Lower leg skin (tissue), 4 donors: ENCODE measurements at regions not wholly inside any gene's neighbourhood (a gene's known extent, or its start where the extent isn't known, plus 50 kb on each side); places are given as distances from the start of the nearest gene placed in this dataset.

Experiments
- DNase-seq, 2 donors: peaks; one replicate each; pipeline ENCODE4 v3.0.0-alpha.2; 2019; ENCODE audit warnings: low spot score in 2 of 2
- H3K4me3 ChIP-seq: fragments of 200-600 bp; sonication (generic); 2 replicates; pipeline ENCODE4 v1.5.1; 2017; ENCODE audit warnings: mild to moderate bottlenecking, low read depth; ENCODE audit not compliant: poor library complexity, severe bottlenecking
- POLR2A ChIP-seq, 2 donors: fragments of 450-650 bp; IDR thresholded peaks; one replicate each; pipeline ENCODE4 v1.6.1; 2016 to 2017; ENCODE audit warnings: antibody characterized with exemption in 2 of 2, mild to moderate bottlenecking in 1 of 2, moderate library complexity in 1 of 2
- WGBS, 2 donors: methylation state at CpG; one replicate each; pipeline ENCODE4 v1.1.5; 2018; 5-methylcytosine and 5-hydroxymethylcytosine counted together
- intact Hi-C: fragments of 100-400 bp; cut with DNase I; formaldehyde crosslinking; loops from one replicate; pipeline ENCODE4 v1.15.0; 2023; ENCODE audit warnings: low total_unique reads
- TF ChIP-seq, protein P1 (sequence below), 3 donors: fragments of 450-650 bp; IDR thresholded peaks; one replicate each; pipeline ENCODE4 v1.5.1; 2016; ENCODE audit warnings: antibody characterized with exemption in 3 of 3, mild to moderate bottlenecking in 3 of 3, moderate library complexity in 2 of 3

DNA sequence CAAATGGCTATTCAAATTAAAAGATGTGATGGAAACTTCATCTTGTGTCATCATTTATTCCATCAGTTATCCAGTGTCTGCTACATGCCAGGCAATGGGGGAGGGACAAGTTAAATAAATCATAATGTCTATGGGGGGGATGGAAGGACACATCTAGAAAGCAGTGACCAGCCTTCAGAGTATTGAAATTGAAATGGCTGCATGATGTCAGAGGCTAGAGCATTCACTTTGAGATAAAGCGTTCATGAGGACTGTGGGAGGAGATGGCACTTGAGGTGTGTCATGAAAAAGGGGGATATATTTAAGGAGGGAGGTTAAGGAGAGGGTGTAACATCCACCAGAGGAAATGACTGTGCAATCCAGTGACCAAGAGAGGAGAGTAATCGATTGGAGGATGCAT lies 50.6 kb downstream of the SLIT2 start:
- TF ChIP-seq POLR2A (IDR thresholded peaks at IDR 0.05) = no peak
- TF ChIP-seq, protein P1, sequence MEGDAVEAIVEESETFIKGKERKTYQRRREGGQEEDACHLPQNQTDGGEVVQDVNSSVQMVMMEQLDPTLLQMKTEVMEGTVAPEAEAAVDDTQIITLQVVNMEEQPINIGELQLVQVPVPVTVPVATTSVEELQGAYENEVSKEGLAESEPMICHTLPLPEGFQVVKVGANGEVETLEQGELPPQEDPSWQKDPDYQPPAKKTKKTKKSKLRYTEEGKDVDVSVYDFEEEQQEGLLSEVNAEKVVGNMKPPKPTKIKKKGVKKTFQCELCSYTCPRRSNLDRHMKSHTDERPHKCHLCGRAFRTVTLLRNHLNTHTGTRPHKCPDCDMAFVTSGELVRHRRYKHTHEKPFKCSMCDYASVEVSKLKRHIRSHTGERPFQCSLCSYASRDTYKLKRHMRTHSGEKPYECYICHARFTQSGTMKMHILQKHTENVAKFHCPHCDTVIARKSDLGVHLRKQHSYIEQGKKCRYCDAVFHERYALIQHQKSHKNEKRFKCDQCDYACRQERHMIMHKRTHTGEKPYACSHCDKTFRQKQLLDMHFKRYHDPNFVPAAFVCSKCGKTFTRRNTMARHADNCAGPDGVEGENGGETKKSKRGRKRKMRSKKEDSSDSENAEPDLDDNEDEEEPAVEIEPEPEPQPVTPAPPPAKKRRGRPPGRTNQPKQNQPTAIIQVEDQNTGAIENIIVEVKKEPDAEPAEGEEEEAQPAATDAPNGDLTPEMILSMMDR (IDR thresholded peaks at IDR 0.05) = no peak
- H3K4me3 ChIP-seq = no peak overlapping the region
- intact Hi-C loops = no loop called here
- DNase-seq = no peak
- 83 to 93% methylated on average over 2 of the region's 2 CpGs for WGBS, 2 donors

DNA sequence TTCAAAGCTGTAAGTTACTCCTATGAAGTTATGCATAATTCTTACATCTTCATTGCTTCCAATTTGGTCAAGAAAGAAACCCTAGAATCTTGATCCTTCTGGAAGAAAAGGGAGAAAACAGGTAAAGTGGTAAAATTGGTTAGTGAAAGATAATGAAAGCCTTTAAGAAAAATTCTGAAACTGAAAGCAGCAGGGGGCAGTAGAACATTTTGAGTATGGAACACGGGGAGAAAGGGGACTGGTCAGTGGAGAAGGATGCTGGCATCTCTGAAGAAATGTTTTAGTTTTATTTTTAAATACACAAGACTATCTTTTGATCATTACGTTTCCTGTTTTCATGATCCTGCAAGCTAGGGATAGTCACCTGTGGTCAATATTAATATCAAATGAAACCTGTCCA lies 54.3 kb downstream of the SLIT2 start:
- no peak for DNase-seq
- intact Hi-C loops = no loop called here
- 48 to 73% methylated on average over 2 of the region's 2 CpGs for WGBS, 2 donors
- no peak for TF ChIP-seq POLR2A (IDR thresholded peaks at IDR 0.05)
- TF ChIP-seq, protein P1 (IDR thresholded peaks at IDR 0.05) = no peak
- H3K4me3 ChIP-seq = no peak overlapping the region

DNA sequence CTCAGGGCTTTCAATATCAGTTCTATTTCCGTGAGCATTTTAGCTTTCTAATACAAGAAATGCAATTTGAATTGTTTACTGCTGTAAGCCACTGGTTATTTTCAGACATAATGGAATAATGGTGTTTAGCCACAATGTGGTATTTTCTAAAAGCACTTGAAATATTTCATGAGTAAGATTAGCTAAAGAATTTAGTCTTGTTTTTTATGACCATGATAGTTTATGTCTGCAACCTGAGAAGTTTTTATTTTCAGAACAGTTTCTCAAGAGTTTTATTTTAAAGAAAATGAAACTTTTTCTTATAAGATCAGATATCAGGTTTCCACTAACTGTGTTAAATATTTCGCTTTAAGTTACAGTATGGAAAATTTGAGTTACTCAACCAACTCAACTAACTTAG lies 60.2 kb downstream of the SLIT2 start:
- no peak for TF ChIP-seq POLR2A (IDR thresholded peaks at IDR 0.05)
- TF ChIP-seq, protein P1 (IDR thresholded peaks at IDR 0.05) = no peak
- no peak overlapping the region for H3K4me3 ChIP-seq
- intact Hi-C loops = no loop called here
- 83 to 91% methylated on average over 2 of the region's 2 CpGs for WGBS, 2 donors
- DNase-seq = no peak

DNA sequence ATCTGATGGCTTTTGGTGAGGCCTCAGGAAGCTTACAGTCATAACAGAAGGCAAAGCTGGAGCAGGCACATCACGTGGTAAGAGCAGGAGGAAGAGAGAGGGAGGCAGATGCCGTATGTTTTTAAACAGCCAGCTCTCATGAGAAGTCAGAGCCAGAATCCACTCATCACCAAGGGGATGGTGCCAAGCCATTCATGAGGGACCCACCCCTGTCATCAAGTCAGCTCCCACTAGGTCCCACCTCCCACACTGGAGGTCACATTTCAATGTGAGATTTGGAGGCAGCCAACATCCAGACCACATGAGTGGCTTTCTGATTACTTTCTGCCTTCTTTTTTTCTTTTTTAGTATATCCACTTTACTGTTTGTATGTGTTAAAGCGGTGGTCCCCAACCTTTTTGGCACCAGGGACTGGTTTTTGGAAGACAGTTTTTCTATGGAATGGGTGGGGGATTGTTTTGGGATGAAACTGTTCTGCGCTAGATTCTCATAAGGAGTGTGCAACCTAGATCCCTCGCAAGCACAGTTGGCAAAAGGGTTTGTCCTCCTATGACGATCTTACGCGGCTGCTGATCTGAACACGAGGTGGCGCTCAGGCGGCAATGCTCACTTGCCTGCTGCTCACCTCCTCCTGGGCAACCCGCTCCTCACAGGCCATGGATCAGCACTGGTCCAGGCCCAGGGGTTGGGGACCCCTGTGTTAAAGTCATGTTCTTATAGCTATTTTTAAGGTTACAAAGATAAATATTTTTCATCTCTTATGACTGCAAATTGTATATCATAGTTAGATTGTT lies 61.7 kb downstream of the SLIT2 start:
- 64 to 67% methylated on average over 12 of the region's 12 CpGs for WGBS, 2 donors
- no peak for DNase-seq
- TF ChIP-seq, protein P1 (IDR thresholded peaks at IDR 0.05) = no peak
- no peak for TF ChIP-seq POLR2A (IDR thresholded peaks at IDR 0.05)
- intact Hi-C loops = no loop called here
- H3K4me3 ChIP-seq = no peak overlapping the region

DNA sequence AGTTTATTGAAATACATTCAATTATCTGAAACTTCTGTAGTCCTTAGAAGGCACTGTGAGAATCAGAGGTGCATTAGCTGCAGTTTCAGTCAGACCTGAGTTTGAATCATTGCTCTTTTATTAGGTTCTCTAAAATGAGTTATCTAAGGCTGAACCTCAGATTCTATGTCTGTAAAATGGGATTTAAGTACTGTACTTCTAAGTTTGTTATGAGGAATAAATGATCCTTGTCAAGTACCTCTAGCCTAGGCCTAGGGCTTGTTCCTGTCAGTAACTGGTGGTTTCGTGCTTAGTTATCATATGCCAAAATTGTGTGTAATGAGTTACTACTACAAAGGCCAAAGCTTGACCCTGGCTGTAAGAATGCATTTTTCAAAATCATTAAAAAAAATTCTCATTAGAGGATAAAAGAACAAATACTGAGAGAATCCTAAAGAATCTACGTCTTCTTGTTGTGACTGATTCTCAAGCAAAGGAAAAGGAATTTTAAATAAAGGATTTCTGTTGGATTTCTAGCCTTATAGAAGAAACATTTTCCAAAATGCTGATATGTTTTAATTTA lies 65.8 kb downstream of the SLIT2 start:
- WGBS, 2 donors = 62 to 70% methylated on average over 2 of the region's 2 CpGs

More for the DNA sequence above, 65.8 kb downstream of the SLIT2 start:
- DNase-seq = no peak
- no peak overlapping the region for H3K4me3 ChIP-seq
- no peak for TF ChIP-seq POLR2A (IDR thresholded peaks at IDR 0.05)
- TF ChIP-seq, protein P1 (IDR thresholded peaks at IDR 0.05) = no peak
- intact Hi-C loops = no loop called here
